Psoas muscle (tissue), 7 donors: ENCODE measurements at regions not wholly inside any gene's neighbourhood (a gene's known extent, or its start where the extent isn't known, plus 50 kb on each side); places are given as distances from the start of the nearest gene placed in this dataset.

ENCODE experiments used
- ATAC-seq, 4 donors: fragments of 200-7000 bp; cut with Tn5 transposase; one replicate each; pipeline ENCODE4 v1.9.1; 2020; ENCODE audit warnings: moderate library complexity in 3 of 4, mild to moderate bottlenecking in 2 of 4
- DNase-seq, 2 donors: peaks; one replicate each; pipeline ENCODE4 v3.0.0-alpha.2; 2020
- H3K27ac ChIP-seq: fragments of 200-600 bp; one replicate; pipeline ENCODE4 v1.8.0; 2022
- H3K27me3 ChIP-seq, 3 donors: fragments of 200-600 bp in 1 of 3; one replicate each; pipeline versions ENCODE4 v1.6.1 to v1.8.0; 2013 to 2022; ENCODE audit warnings: low read length in 2 of 3, mild to moderate bottlenecking in 2 of 3, moderate library complexity in 1 of 3; ENCODE audit not compliant: insufficient read depth in 3 of 3
- H3K36me3 ChIP-seq, 2 donors: fragments of 200-600 bp in 1 of 2; one replicate each; pipeline versions ENCODE4 v1.6.1 to v1.8.0; 2013 to 2022; ENCODE audit warnings: low read depth in 1 of 2, mild to moderate bottlenecking in 1 of 2, moderate library complexity in 1 of 2; ENCODE audit not compliant: insufficient read depth in 1 of 2
- H3K4me1 ChIP-seq: fragments of 200-600 bp; one replicate; pipeline ENCODE4 v1.8.0; 2022
- H3K4me3 ChIP-seq: fragments of 200-600 bp; one replicate; pipeline ENCODE4 v1.8.0; 2022; ENCODE audit warnings: mild to moderate bottlenecking
- H3K9me3 ChIP-seq: fragments of 200-600 bp; one replicate; pipeline ENCODE4 v1.8.0; 2022
- CTCF ChIP-seq: fragments of 200-600 bp; IDR thresholded peaks from one replicate; pipeline ENCODE4 v1.8.0; 2022; ENCODE audit warnings: antibody characterized with exemption
- WGBS, 3 donors: extraction: QIAGEN DNeasy Blood & Tissue Kit; methylation state at CpG; one replicate each; pipeline versions ENCODE4 v1.1.6 to v1.1.7; 2013; 5-methylcytosine and 5-hydroxymethylcytosine counted together
- intact Hi-C, 2 donors: fragments of 100-400 bp; cut with DNase I; formaldehyde crosslinking; loops; one replicate each; pipeline versions ENCODE4 v1.11.0 to v1.14.2; 2022
- donor health status: healthy with polysubstance abuse.
- donor health status: DM: no; HTN: no; CAD: no; lungs with moderate emphysema.
- donor health status: Bipolar disorder and iron deficiency.
- donor health status: healthy.
- donor health status: DM: yes; HTN: yes; CAD: no.
- donor health status: DM: no; HTN: no; CAD: no.
- donor health status: DM: yes; HTN: yes; CAD: no.

- Histone ChIP-seq H3K27me3 (no peaks in the 10 kb centered on the region), H3K9me3 (no peaks in the 10 kb centered on the region), H3K4me3 (no peak overlapping the region), H3K36me3 (no peaks in the 10 kb centered on the region), H3K4me1 (no peaks in the 10 kb centered on the region), H3K27ac (no peak overlapping the region)
- ATAC-seq (no peak), DNase-seq (no peak)
- 92 to 98% (median 95%) methylated on average over 2 of the region's 2 CpGs for WGBS, 3 donors
- intact Hi-C loops: no loop called here
- TF ChIP-seq CTCF: no peak
Observed at GRCh38 chr10:63915240-63915639, 394.0 kb downstream of the REEP3 start.

GRCh38 chr10:63917363-63917762, 396.2 kb downstream of the REEP3 start:
- ATAC-seq (no peak), DNase-seq (no peak)
- Histone ChIP-seq H3K36me3 (no peaks in the 10 kb centered on the region), H3K27ac (no peak overlapping the region), H3K4me1 (no peaks in the 10 kb centered on the region), H3K4me3 (no peak overlapping the region), H3K27me3 (no peaks in the 10 kb centered on the region), H3K9me3 (no peaks in the 10 kb centered on the region)
- intact Hi-C loops: no loop called here
- TF ChIP-seq CTCF: no peak
- 0 to 30% (median 10%) methylated on average over 1 of the region's 1 CpG for WGBS, 3 donors

- Histone ChIP-seq H3K27me3 (no peaks in the 10 kb centered on the region), H3K4me3 (no peak overlapping the region), H3K36me3 (no peaks in the 10 kb centered on the region), H3K9me3 (no peaks in the 10 kb centered on the region), H3K27ac (no peak overlapping the region), H3K4me1 (no peaks in the 10 kb centered on the region)
- DNase-seq (no peak), ATAC-seq (no peak)
- no peak for TF ChIP-seq CTCF
- WGBS, 3 donors: 70 to 82% (median 77%) methylated on average over 6 of the region's 6 CpGs
- intact Hi-C loops: no loop called here
Observed at GRCh38 chr10:63919575-63920279, 398.5 kb downstream of the REEP3 start.

- 29 to 58% (median 56%) methylated on average over 2 of the region's 2 CpGs for WGBS, 3 donors
- no peak for DNase-seq
- Histone ChIP-seq H3K27me3 (no peaks in the 10 kb centered on the region), H3K9me3 (no peaks in the 10 kb centered on the region), H3K4me3 (no peak overlapping the region), H3K27ac (no peak overlapping the region), H3K36me3 (no peaks in the 10 kb centered on the region), H3K4me1 (no peaks in the 10 kb centered on the region)
- no peak for TF ChIP-seq CTCF
- no peak for ATAC-seq
- intact Hi-C loops: no loop called here
Observed at GRCh38 chr10:63920926-63921325, 399.7 kb downstream of the REEP3 start.

GRCh38 chr10:63921908-63922467, 400.8 kb downstream of the REEP3 start:
- H3K36me3 ChIP-seq: no peaks in the 10 kb centered on the region
- no peaks in the 10 kb centered on the region for H3K4me1 ChIP-seq
- no peak for TF ChIP-seq CTCF
- no peak overlapping the region for H3K4me3 ChIP-seq
- H3K27me3 ChIP-seq: no peaks in the 10 kb centered on the region
- ATAC-seq (no peak), DNase-seq (no peak)
- no peak overlapping the region for H3K27ac ChIP-seq
- no peaks in the 10 kb centered on the region for H3K9me3 ChIP-seq
- 69 to 78% (median 73%) methylated on average over 4 of the region's 4 CpGs for WGBS, 3 donors
- intact Hi-C loops: no loop called here
